GM19438 (cell line): ENCODE measurements at regions not wholly inside any gene's neighbourhood (a gene's known extent, or its start where the extent isn't known, plus 50 kb on each side); places are given as distances from the start of the nearest gene placed in this dataset.
A peak's percentile ranks its signal among the peaks of the same experiment; 100 is the strongest.
"Not testable (repeated sequence)": the region's sequence is repeated elsewhere in the genome, so short reads cannot be mapped to it uniquely, and the experiment has no call there.

ENCODE experiments used
- ATAC-seq: cut with Tn5 transposase; IDR thresholded peaks from one replicate; pipeline ENCODE4 v1.9.1; 2021; ENCODE audit warnings: low read depth; ENCODE audit not compliant: unreplicated experiment

GRCh38 chr4:78691334-78691754, 84.8 kb upstream of the BMP2K start:
- peak; percentile 50 for ATAC-seq

GRCh38 chr4:78691971-78692821, 84.0 kb upstream of the BMP2K start:
- no peak for ATAC-seq

DNA sequence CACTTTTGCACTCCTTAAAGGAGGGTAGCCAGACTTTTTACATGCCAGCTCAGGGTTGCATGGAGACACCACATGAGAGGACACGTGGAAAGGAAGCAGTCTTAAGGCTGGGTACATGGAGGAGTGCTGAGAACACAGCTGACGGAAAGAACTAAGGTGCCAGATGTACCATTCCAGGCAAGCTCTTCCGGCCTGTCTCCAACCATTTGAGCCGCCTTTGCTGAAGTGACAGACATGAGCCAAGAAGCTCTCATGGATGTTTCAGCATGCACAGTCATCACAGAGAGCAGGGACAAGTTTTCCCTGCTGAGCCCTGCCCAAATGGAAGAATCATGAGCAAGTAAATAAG, 83.4 kb upstream of the BMP2K start:
- no peak for ATAC-seq

GRCh38 chr4:78693777-78694456, 82.2 kb upstream of the BMP2K start:
- no peak for ATAC-seq

GRCh38 chr4:78694457-78694787, 81.7 kb upstream of the BMP2K start:
- ATAC-seq = no peak

GRCh38 chr4:78695910-78696309, 80.2 kb upstream of the BMP2K start:
- ATAC-seq = no peak

GRCh38 chr4:78703079-78703478, 73.1 kb upstream of the BMP2K start:
- no peak for ATAC-seq

GRCh38 chr4:78704317-78704716, 71.8 kb upstream of the BMP2K start:
- ATAC-seq = no peak

DNA sequence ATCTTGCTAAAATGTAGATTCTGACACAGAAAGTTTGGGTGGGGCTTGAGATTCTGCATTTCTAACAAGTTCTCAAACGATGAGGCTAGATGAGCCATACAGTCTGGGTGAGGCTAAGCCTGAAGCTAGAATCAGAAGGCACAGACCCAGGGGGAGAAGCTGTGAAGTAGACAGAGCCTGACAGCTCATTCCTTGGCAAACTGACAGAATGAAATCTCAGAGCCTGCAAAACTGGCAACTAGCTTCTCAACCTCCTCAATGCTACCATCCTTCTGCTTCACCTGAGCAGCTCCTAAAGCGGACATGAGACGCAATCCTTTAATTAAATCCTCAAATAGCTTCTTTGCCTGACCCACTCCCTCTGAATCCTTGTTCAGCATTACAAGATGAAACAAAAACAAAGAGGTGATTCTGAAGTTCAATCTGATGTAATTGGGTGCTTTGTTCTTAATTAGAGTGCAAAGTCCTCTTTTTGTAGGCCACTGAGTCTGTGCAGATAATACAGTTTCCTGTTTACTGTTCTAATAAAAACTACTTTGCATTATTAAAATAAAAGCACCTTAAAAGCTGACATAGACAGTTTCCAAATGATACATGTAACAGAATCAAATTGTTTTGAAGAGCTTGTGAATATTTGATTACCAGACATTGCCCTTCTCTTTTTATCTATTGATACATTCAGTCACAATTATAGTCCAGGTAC, 71.0 kb upstream of the BMP2K start:
- no peak for ATAC-seq

- no peak for ATAC-seq
These were observed 69.8 kb upstream of the BMP2K start for GRCh38 chr4:78706302-78706701.

DNA sequence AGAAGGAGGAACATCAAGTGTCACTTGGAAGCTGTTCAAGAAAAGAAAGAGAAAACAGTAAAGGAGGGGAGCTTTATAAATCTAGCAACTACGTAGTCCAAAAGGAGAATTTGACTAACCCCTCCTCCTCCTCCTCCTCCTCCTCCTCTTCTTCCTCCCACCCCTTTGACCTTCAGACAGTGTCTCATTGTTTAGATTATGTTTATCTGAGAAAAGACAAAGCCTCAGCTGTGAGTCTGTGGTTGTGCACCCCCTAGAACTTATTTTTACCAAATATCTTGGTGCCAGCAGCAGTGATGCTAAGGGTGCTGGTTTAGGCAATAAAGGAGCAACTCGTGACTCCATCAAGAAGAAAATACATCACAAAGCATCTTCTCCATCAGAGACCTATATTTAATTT, 68.9 kb upstream of the BMP2K start:
- ATAC-seq = peak; percentile 44

GRCh38 chr4:78707793-78708192, 68.4 kb upstream of the BMP2K start:
- ATAC-seq = peak; percentile 55

GRCh38 chr4:78710536-78710935, 65.6 kb upstream of the BMP2K start:
- ATAC-seq = no peak

DNA sequence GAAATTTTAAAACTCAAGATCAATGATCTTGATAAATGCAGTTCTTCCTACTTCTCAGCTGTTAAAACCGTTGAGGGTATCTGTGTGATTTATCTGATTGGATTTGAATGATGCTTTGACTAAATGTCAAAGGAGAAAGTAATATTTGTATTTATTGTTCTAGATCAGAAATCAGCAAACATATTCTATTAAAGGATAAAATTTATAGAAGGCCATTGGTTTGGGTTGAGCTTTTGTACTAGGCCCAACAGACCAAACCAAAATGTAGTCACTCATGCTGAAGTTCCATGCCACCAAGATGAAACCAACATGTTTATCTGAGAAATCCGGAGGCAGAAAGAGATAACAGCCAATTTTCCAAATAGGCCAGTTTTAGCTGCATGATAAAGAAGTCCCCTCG, 64.5 kb upstream of the BMP2K start:
- no peak for ATAC-seq

GRCh38 chr4:78714598-78714997, 61.6 kb upstream of the BMP2K start:
- not testable (repeated sequence) for ATAC-seq

- ATAC-seq = not testable (repeated sequence)
These were observed 60.8 kb upstream of the BMP2K start for GRCh38 chr4:78715372-78715771.

- ATAC-seq = not testable (repeated sequence)
These were observed 58.4 kb upstream of the BMP2K start for GRCh38 chr4:78717712-78718111.

GRCh38 chr4:78720204-78720603, 55.9 kb upstream of the BMP2K start:
- ATAC-seq = no peak

DNA sequence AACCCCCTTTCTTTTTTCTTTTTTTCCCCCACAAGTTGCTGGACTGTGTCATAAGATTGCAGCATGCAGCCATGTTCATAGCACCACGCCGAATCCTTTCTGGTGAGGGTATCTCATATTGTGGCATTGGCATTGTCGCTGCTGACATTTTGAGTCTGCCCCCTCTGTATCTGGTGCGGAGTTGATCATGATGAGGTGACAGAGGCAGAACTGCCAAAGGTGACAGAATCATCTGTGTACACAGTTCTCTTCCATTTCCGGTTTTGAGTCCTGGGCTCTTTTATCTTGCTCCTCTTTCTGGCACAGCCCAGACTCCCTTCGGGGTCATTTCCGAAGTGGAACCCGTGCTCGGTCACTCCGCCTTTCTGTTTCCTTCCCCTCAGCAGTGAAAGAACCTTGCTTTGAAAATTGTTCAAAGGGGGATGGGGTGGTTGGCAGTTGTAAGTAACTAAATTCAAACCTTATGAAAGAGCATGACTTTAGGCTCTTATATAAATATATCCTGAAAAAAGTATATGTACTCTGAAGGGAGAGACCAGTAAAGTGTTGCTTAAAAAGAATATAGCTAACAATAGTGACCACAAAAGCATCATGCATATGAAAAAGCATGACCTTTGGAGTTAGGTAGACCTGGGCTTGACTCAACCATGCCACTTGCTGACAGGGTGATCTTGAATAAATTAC, 55.0 kb upstream of the BMP2K start:
- ATAC-seq = peak; percentile 97

DNA sequence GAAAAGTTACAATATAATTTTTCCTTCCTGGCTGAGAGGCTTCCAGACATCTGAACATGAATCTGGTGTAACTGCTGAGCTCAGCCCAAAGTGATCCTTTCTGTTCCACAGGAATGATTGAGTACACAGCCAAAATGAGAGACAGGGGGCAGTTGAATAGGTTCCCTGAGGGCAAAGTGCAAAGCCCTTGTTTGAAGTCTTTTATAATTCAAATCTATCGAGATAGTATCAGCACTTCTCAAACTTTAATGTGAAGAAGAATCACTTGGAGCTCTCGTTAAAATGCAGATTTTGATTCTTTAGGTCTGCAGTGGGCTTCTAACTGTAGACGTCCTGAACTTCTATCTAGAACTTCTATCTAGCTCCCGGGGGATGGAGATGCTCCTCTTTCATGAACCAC, 54.4 kb upstream of the BMP2K start:
- peak; percentile 14 for ATAC-seq

- ATAC-seq = no peak
These were observed 53.8 kb upstream of the BMP2K start for GRCh38 chr4:78722320-78722719.
